ENCODE measurements at regions not wholly inside any gene's neighbourhood (a gene's known extent, or its start where the extent isn't known, plus 50 kb on each side); places are given as distances from the start of the nearest gene placed in this dataset.

DNA sequence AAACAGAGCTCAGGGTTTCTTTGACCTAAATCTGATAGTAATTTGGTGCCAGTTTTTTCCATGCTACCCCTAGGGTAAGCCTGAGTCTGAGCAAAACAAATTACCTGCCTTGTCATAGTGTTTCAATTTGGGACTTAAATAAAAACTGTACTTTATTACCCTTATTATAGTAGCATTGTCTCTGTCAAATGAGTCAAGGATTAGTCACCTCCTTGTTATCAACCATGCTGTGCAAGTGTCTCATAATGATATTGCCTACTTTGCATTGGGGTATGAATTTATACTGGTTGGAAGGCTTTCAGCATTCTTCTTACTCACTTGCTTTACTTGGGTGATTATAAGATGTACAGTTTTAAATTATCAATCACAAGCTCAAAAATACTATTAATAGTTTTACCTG lies 380.0 kb downstream of the LRFN5 start:
- TF ChIP-seq CTCF (IDR thresholded peaks at IDR 0.05): no peak
- TF ChIP-seq EP300 (IDR thresholded peaks at IDR 0.05): no peak
